Mesodermal cell (in vitro differentiated cells): ENCODE measurements at regions not wholly inside any gene's neighbourhood (a gene's known extent, or its start where the extent isn't known, plus 50 kb on each side); places are given as distances from the start of the nearest gene placed in this dataset.

Source experiments
- H3K27ac ChIP-seq: 2 replicates; pipeline ENCODE4 v1.7.0; 2013; ENCODE audit warnings: mild to moderate bottlenecking, low read depth, low read length, moderate library complexity; ENCODE audit not compliant: severe bottlenecking
- H3K36me3 ChIP-seq: 2 replicates; pipeline ENCODE4 v1.7.1; 2013; ENCODE audit warnings: mild to moderate bottlenecking, low read length, moderate library complexity; ENCODE audit not compliant: control insufficient read depth, insufficient read depth
- H3K4me1 ChIP-seq: one replicate; pipeline ENCODE4 v1.7.1; 2013; ENCODE audit warnings: mild to moderate bottlenecking, low read length; ENCODE audit not compliant: insufficient read depth, control insufficient read depth, poor library complexity, severe bottlenecking
- H3K4me3 ChIP-seq: 2 replicates; pipeline ENCODE4 v1.7.0; 2013; ENCODE audit warnings: low read length, control low read depth, mild to moderate bottlenecking; ENCODE audit not compliant: insufficient read depth, poor library complexity, severe bottlenecking; ENCODE audit errors: extremely low read depth
- H3K9me3 ChIP-seq: 2 replicates; pipeline ENCODE4 v1.7.1; 2013; ENCODE audit warnings: mild to moderate bottlenecking, low read length, moderate library complexity; ENCODE audit not compliant: control insufficient read depth
- WGBS, 2 experiments: methylation state at CpG; one replicate each; pipeline ENCODE4 v1.1.5; 2013; ENCODE audit warnings: missing lambda C conversion rate in 2 of 2; ENCODE audit not compliant: insufficient coverage in 2 of 2; 5-methylcytosine and 5-hydroxymethylcytosine counted together

DNA sequence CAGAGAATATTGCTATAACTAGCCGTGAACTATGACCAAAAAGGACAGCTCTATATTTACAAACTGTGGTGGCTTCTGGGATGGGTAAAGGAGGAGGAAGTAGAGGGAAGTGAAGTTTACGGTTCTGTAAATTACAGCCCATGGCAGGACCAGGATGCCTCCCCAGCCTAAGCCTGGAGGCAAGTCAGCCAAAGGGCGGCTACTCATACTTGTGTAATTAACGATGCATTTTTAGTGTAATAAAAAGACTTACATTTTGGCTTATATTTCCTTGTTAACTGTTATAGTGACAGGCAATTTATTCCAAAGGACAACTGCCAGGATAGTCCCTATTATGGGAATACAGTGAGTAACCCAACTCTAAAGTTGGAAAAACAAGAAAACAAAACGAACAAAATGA, 139.9 kb upstream of the OTUD4 start:
- Histone ChIP-seq H3K36me3 (no peaks in the 10 kb centered on the region), H3K9me3 (no peaks in the 10 kb centered on the region), H3K4me3 (no peak overlapping the region), H3K4me1 (no peaks in the 10 kb centered on the region), H3K27ac (no peak overlapping the region)
- WGBS, 2 experiments = 94 to 100% methylated on average over 2 to 3 of the region's 5 CpGs

DNA sequence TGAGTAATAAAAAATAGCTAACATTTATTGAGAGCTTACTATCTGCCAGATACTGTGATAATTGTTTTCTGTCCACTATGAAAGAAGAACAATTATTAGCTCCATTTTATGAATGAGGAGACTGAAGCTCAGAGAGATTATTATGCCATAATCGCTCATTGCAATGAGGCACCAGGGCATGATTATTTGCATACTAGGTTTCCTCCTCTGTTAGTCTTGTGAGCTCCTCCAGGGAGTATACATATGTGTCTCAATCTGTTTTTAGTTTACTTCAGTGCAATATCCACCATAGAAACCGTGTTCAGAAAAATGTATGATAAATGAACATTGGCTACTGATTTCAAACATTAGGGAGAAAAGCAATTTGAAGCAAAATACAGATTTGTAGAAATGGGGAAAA, 139.4 kb upstream of the OTUD4 start:
- H3K4me1 ChIP-seq = no peaks in the 10 kb centered on the region
- no peak overlapping the region for H3K4me3 ChIP-seq
- H3K27ac ChIP-seq = no peak overlapping the region
- no peaks in the 10 kb centered on the region for H3K36me3 ChIP-seq
- H3K9me3 ChIP-seq = no peaks in the 10 kb centered on the region
- 100% methylated on average over 1 of the region's 2 CpGs; no CpG with 5 or more reads in 1 of the 2 experiments for WGBS, 2 experiments

DNA sequence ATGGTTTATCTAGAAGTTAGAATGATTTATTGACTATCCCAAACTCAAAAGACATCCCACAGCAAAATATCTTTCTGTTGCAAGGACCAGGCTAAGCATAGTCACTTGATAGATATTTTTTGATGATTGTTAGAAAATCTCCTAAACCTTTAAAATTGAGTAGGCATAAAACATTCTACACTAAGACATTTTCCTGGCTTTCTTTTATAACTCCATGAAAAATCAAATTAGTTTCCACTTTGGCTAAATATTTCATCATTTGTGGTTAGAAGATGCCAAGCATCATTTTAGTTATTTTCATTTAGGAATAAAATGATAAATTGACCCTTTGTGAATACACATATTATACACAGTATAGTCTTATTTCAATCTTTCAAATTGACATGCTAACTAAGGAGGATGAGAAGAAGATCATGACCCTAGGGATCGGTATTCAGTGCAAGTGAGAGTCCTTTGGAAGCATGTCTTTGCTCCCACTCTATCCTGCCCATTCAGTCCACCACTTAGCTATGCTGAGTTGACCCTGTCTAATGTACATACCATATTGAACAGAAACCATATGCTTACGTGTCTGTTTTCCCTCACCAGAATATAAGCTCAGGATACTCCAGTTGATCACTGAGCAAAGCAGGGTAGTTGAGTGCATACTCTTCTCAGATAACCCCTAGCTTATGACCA, 136.6 kb upstream of the OTUD4 start:
- H3K4me3 ChIP-seq = no peak overlapping the region
- no peaks in the 10 kb centered on the region for H3K36me3 ChIP-seq
- WGBS, 2 experiments = 89 to 100% methylated on average over 1 to 2 of the region's 2 CpGs
- no peaks in the 10 kb centered on the region for H3K9me3 ChIP-seq
- no peaks in the 10 kb centered on the region for H3K4me1 ChIP-seq
- H3K27ac ChIP-seq = no peak overlapping the region

DNA sequence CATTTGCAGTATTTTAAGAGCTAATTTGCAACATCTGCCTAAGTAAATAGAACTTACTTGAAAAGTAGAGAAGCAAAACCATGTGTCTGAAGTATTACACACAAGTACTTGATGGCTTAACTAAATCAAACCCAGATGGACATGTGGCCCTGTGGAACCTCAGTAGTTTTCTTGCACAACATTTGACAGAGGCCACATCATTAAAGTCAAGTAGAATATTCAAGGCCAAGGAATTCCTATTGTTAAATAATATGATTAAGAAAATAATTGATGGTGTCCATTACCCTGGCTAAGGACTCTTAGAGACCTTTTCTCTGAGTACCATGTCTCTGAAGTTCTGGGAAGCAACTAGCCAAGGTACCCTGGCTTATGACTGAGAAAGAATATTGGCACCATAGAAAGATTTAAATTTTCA, 135.4 kb upstream of the OTUD4 start:
- no peak overlapping the region for H3K4me3 ChIP-seq
- no peaks in the 10 kb centered on the region for H3K36me3 ChIP-seq
- H3K27ac ChIP-seq = no peak overlapping the region
- no peaks in the 10 kb centered on the region for H3K9me3 ChIP-seq
- no peaks in the 10 kb centered on the region for H3K4me1 ChIP-seq

DNA sequence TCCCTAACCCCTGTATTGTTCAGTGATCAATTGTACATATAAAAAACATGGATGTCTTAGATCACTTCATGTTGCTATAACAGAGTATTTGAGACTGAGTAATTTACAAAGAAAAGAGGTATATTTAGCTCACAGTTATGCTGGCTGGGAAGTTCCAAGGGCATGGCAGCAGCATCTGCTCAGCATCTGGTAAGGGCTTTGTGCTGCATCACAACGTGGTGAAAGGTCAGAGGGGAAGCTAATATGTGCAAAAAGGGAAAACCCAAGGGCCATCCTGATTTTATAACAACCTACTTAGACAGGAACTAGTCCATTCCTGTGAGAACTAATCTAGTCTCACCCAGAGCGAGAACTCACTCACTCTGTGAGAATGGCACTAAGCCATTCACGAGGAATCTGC, 128.2 kb upstream of the OTUD4 start:
- Histone ChIP-seq H3K9me3 (no peaks in the 10 kb centered on the region), H3K36me3 (no peaks in the 10 kb centered on the region), H3K4me1 (no peaks in the 10 kb centered on the region), H3K27ac (no peak overlapping the region), H3K4me3 (no peak overlapping the region)
- 64 to 80% methylated on average over 2 of the region's 3 CpGs for WGBS, 2 experiments

DNA sequence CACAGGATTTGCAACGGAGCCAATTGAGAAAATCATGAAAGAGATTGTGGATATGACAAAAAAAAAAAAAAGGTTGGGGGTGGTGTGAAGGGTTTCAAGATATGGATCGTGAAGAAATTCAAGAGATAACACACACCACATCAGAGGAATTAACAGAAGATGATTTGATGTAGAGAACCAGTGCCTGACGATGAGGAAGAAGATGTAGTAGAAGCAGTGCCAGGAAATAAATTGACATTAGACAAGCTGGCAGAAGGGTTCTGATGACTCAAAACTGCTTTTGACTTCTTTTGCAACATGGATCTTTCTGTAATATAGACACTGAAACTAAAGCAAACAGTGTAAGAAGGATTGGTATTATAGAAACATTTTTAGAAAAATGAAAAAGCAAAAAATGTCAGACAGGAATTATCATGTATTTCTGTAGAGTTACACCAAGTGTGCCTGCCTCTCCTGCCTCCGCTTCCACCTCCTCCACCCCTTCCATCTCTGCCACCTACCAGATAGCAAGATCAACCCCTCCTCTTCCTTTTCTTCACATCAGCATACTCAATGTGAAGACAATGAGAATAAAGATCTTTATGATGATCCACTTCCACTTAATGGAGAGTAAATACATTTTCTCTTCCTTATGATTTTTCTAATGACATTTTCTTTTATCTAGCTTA, 127.5 kb upstream of the OTUD4 start:
- H3K9me3 ChIP-seq = no peaks in the 10 kb centered on the region
- WGBS, 2 experiments = 100% methylated on average over 1 of the region's 4 CpGs; no CpG with 5 or more reads in 1 of the 2 experiments
- no peaks in the 10 kb centered on the region for H3K36me3 ChIP-seq
- no peaks in the 10 kb centered on the region for H3K4me1 ChIP-seq
- H3K4me3 ChIP-seq = no peak overlapping the region
- H3K27ac ChIP-seq = no peak overlapping the region

DNA sequence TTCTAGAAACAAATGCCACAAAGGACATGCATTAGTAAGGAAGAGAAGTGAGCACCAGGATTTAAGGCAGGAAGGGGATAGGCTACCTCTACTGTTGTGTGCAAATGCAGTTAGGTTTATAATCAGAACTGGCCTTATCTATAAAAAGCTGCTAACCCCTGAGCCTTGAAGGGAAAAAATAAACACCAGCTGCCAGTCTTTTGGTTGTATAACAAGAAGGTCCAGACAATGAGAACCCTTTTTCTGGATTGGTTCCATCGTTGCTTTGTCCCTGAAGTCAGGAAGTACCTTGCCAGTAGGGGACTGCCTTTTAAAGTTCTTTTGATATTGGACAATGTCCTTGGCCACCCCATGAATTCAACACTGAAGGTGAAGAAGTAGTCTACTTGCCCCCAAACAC, 126.7 kb upstream of the OTUD4 start:
- Histone ChIP-seq H3K4me3 (no peak overlapping the region), H3K4me1 (no peaks in the 10 kb centered on the region), H3K9me3 (no peaks in the 10 kb centered on the region), H3K27ac (no peak overlapping the region), H3K36me3 (no peaks in the 10 kb centered on the region)
- 100% methylated on average over 1 of the region's 1 CpG for WGBS, 2 experiments

DNA sequence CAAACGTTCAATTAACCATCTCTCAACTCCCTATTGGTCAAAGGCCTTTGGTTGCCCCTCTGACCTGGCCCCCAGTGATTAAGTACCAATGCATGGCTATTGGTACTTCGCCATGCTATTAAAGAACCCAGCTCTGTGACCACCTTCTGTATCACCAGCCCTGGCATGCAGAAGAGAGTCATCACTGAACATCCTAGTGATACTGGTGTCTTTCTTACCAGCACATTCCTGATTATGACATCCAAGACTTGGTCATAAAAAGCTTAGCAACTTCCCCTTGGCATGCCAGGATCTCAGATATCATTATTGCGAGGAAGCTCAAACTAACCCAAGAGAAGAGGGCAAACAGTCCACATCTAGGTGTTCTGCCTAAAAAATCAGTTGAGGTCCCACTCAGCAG, 122.3 kb upstream of the OTUD4 start:
- Histone ChIP-seq H3K9me3 (no peaks in the 10 kb centered on the region), H3K4me3 (no peak overlapping the region), H3K4me1 (no peaks in the 10 kb centered on the region), H3K36me3 (no peaks in the 10 kb centered on the region), H3K27ac (no peak overlapping the region)
- 75 to 90% methylated on average over 3 of the region's 3 CpGs for WGBS, 2 experiments

DNA sequence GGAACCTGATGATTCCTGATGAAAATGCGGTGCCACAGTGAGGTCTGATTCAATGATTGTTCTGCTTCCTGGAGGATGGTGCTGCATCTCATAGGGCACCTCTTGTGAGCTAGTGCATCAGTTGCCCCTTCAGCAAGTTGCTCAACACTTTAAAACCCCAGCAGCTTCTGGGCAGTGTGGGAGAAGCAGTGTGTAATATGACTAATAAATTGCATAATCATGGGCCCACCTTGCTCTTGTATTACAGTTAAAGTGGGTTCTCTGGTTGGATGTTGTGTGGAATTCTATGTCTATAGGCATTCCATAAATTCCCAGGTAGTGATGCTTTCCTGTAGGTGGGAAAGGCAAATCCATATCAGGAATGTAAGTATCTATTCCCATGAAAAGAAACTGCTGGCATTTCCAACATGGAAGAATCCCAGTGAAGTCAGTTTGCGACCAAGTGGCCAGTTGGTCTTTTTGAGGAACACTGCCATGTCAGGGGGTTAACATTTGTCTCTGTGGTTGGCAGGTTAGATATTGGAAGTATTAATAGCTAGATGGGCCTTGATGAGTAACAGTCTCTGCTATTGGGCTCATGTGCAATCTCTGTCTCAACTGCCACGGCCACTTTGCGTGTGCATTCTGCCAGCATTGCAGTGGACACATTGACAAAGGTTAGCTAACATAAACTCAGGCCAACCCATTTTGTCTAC, 121.1 kb upstream of the OTUD4 start:
- 93 to 97% methylated on average over 4 of the region's 4 CpGs for WGBS, 2 experiments

DNA sequence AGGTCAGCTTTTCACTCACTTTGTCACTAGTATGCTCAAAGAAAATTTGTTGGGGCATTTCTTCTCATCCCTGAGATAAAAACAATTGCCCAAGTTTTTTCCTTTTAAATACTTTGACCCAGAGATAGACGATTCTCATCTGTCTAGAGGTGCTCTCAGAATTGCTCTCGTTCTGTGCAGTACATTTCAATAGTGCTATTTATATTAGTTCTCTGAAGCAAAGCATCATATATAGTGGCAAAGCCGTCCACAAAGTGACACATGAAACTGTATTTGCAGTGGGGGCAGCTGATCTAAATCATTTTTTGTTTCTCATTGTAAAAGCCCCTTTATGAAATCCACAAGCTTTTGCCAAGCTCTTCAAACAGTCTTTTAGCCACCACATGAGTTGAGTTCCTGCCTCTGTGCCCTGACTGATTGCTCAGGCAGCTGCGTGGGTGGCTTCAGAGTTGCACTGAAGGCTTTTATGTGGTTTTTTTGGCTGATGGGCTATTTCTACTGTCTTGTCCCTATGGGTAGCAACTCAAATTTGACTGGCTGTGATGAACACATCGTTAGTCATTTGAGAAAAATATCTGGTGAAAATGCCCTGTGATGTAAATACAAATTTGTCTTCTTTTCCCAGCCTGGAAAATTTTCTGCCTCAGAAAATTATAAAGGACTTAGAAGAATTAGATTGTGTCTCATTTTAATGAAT, 119.1 kb upstream of the OTUD4 start:
- 70% methylated on average over 2 of the region's 5 CpGs; no CpG with 5 or more reads in 1 of the 2 experiments for WGBS, 2 experiments
- Histone ChIP-seq H3K4me1 (no peaks in the 10 kb centered on the region), H3K36me3 (no peaks in the 10 kb centered on the region), H3K9me3 (no peaks in the 10 kb centered on the region), H3K27ac (no peak overlapping the region), H3K4me3 (no peak overlapping the region)

More for the DNA sequence above, 121.1 kb upstream of the OTUD4 start:
- H3K4me1 ChIP-seq = no peaks in the 10 kb centered on the region
- no peak overlapping the region for H3K4me3 ChIP-seq
- no peak overlapping the region for H3K27ac ChIP-seq
- no peaks in the 10 kb centered on the region for H3K36me3 ChIP-seq
- no peaks in the 10 kb centered on the region for H3K9me3 ChIP-seq
